ENCODE measurements at regions not wholly inside any gene's neighbourhood (a gene's known extent, or its start where the extent isn't known, plus 50 kb on each side); places are given as distances from the start of the nearest gene placed in this dataset.
"Not testable (repeated sequence)": the region's sequence is repeated elsewhere in the genome, so short reads cannot be mapped to it uniquely, and the experiment has no call there.

- DNase-seq, result no peak
Measured at GRCh38 chr13:39803156-39803555, 147.7 kb downstream of the COG6 start.

- DNase-seq, result no peak
Measured at GRCh38 chr13:39803851-39804250, 148.4 kb downstream of the COG6 start.

- DNase-seq, result no peak
Measured at GRCh38 chr13:39804332-39805210, 149.1 kb downstream of the COG6 start.

- DNase-seq, result no peak
Measured at GRCh38 chr13:39809466-39809865, 154.0 kb downstream of the COG6 start.

- DNase-seq, result no peak
Measured at GRCh38 chr13:39810091-39810877, 154.8 kb downstream of the COG6 start.

GRCh38 chr13:39811051-39811450, 155.6 kb downstream of the COG6 start:
- DNase-seq, result no peak

GRCh38 chr13:39811696-39812095, 156.2 kb downstream of the COG6 start:
- DNase-seq, result no peak

- no peak for DNase-seq
Measured at GRCh38 chr13:39815345-39816111, 160.1 kb downstream of the COG6 start.

- no peak for DNase-seq
Measured at GRCh38 chr13:39816936-39817335, 161.5 kb downstream of the COG6 start.

- DNase-seq, result no peak
Measured at GRCh38 chr13:39818953-39819352, 163.5 kb downstream of the COG6 start.

- DNase-seq, result no peak
Measured at GRCh38 chr13:39820606-39821005, 165.1 kb downstream of the COG6 start.

GRCh38 chr13:39821977-39822376, 166.5 kb downstream of the COG6 start:
- no peak for DNase-seq

GRCh38 chr13:39822437-39822836, 167.0 kb downstream of the COG6 start:
- no peak for DNase-seq

- DNase-seq, result no peak
Measured at GRCh38 chr13:39823063-39823713, 167.7 kb downstream of the COG6 start.

- no peak for DNase-seq
Measured at GRCh38 chr13:39825886-39826285, 170.4 kb downstream of the COG6 start.

GRCh38 chr13:39835253-39835652, 179.8 kb downstream of the COG6 start:
- DNase-seq, result no peak

GRCh38 chr13:39836038-39836437, 180.6 kb downstream of the COG6 start:
- DNase-seq, result no peak

GRCh38 chr13:39837866-39838265, 182.4 kb downstream of the COG6 start:
- not testable (repeated sequence) for DNase-seq

- DNase-seq, result no peak
Measured at GRCh38 chr13:39840201-39840600, 184.7 kb downstream of the COG6 start.

GRCh38 chr13:39847336-39847735, 191.9 kb downstream of the COG6 start:
- no peak for DNase-seq

GRCh38 chr13:39855236-39855635, 199.8 kb downstream of the COG6 start:
- no peak for DNase-seq

- DNase-seq, result no peak
Measured at GRCh38 chr13:39856714-39857113, 201.3 kb downstream of the COG6 start.

- DNase-seq, result no peak
Measured at GRCh38 chr13:39858794-39859193, 203.3 kb downstream of the COG6 start.
